ENCODE measurements at regions not wholly inside any gene's neighbourhood (a gene's known extent, or its start where the extent isn't known, plus 50 kb on each side); places are given as distances from the start of the nearest gene placed in this dataset.

DNA sequence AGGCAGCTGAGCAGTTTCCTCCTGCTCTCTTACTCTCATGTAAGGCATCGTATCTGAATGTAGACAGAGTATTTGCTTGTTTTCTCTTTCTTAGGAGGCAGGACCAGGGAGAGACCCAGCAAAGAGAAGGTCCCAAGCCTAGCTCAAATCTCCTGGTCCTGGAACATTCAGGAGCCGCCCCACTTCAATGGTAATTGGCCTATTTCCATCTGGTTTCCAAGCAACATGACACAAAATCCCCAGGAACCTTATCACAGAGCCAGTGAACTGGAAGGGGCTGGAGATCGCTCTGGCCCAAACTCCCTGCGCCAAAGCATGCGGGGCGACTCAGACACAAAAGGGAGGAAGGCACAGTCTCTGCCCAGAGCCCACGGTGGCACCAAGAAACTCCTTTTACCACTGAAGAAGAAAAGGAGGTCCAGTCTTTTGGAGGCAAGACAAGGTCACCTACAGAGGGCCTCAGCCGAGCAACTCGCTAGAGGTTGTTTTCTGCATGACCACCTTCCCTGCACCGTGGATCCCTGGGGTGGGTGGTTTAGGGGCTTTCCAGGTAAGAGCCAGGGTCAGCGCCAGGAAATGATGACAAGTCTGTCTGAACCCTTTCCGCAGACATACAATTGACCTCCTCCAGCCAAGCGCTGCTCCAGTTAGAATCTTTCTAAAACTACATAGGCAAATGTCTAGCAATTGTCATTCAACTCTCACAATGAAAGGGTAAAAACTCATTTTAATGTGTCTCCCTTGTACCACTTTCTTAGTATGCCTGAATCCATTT, 394.7 kb downstream of the SOX9 start:
- Mint-ChIP-seq H3K36me3 (ENCODE audit: low read depth) (no peaks in the 10 kb centered on the region), H3K9me3 (no peaks in the 10 kb centered on the region), H3K27me3 (ENCODE audit: low read depth) (no peaks in the 10 kb centered on the region), H3K4me3 (no peak overlapping the region), H3K4me1 (ENCODE audit: low read depth) (no peaks in the 10 kb centered on the region), H3K27ac (no peak overlapping the region)
- no peak for DNase-seq (ENCODE audit: low spot score)

DNA sequence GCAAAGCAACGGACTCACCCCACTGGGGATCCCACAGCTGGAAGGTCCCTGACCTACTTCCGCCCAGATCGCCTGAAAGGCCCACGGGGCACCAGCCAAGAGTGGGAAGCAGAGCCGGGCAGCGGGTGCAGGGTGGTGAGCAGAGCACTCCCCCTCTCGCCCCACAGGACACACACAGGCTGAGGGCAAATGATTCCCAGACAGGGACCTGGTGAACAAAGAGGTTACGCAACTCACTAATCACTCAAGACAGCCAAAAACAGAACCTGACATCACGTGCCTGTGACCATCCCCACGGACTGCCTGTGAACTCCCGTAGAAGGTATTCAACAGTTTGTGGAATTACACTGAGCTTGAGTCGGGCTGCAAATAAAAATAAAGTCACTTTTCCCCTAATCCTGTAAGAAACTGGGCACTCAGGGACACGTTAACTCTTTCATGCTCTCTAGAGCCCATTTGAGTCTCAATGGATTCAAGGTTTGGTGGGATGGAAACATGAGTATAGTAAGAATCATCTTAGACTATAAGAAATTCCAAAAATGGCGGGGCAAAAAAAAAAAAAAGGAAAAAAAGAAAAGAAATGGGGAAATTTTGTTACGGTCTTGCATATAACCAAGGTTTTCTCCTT, 396.1 kb downstream of the SOX9 start:
- H3K4me3 Mint-ChIP-seq, result no peak overlapping the region
- no peaks in the 10 kb centered on the region for H3K9me3 Mint-ChIP-seq
- H3K27ac Mint-ChIP-seq, result no peak overlapping the region
- no peaks in the 10 kb centered on the region for H3K36me3 Mint-ChIP-seq (ENCODE audit: low read depth)
- no peaks in the 10 kb centered on the region for H3K4me1 Mint-ChIP-seq (ENCODE audit: low read depth)
- no peaks in the 10 kb centered on the region for H3K27me3 Mint-ChIP-seq (ENCODE audit: low read depth)
- DNase-seq (ENCODE audit: low spot score), result no peak

DNA sequence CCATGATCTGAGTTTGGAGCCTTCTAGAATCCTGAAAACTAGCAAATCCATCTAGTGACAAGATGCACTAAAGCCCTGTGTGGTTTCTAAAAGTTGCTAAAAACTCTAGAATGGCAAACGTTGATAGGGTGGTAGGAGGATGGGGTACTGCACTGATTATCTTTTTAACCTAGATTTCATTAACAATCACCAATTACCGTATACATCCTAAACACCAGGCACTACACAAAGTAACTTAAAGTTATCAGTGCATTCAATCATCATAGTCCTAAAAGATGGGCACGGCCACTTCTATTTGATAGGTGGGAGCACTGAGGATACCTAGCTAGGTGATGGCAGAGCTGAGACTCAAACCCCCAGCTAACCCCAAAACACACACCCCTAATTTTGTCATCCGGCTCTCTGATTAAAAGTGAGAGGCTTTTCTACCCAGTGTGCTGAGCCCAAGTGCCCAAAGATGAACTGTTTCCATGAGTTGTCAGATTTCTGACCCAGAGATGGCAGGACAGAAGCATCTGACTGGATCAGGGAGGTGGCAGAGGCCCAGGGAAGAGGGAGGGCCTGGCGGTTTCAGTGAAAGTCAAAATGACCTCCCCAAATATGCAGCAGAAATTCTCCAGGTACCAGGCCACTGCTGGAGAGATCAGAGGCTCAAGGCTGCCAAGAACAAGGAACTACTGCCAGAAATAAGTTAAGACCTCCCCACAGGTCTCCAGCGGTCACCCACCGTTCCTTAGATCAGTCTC, 396.8 kb downstream of the SOX9 start:
- H3K27me3 Mint-ChIP-seq (ENCODE audit: low read depth), result no peaks in the 10 kb centered on the region
- H3K9me3 Mint-ChIP-seq, result no peaks in the 10 kb centered on the region
- no peaks in the 10 kb centered on the region for H3K4me1 Mint-ChIP-seq (ENCODE audit: low read depth)
- H3K27ac Mint-ChIP-seq, result no peak overlapping the region
- no peaks in the 10 kb centered on the region for H3K36me3 Mint-ChIP-seq (ENCODE audit: low read depth)
- DNase-seq (ENCODE audit: low spot score), result no peak
- no peak overlapping the region for H3K4me3 Mint-ChIP-seq

DNA sequence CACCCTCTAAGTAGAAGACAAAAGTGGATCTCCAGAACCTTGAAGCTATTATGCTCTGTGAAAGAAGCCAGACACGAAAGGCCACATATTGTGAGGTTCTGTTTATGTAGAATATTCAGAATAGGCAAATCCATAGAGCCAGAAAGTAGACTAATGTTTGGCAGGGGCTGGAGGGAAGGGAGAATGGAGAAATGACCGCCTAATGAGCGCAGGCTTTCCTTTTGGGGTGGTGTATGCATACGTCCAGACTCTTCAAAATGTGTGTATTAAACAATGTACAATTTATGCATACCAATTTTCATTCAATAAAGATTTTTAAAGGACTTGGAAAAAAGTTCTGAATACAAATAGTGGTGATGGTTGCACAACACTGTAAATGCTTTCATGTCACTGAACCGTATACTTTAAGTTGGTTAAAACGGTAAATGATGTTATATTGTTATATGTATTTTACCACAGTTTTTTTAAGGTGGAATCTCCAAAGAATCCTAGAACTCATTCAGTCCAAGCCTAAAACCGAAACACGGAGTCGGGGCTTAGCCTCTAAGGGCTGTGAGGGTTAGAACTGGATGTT, 397.4 kb downstream of the SOX9 start:
- Mint-ChIP-seq H3K27ac (no peak overlapping the region), H3K9me3 (no peaks in the 10 kb centered on the region), H3K4me3 (no peak overlapping the region), H3K36me3 (ENCODE audit: low read depth) (no peaks in the 10 kb centered on the region), H3K4me1 (ENCODE audit: low read depth) (no peaks in the 10 kb centered on the region), H3K27me3 (ENCODE audit: low read depth) (no peaks in the 10 kb centered on the region)
- no peak for DNase-seq (ENCODE audit: low spot score)

DNA sequence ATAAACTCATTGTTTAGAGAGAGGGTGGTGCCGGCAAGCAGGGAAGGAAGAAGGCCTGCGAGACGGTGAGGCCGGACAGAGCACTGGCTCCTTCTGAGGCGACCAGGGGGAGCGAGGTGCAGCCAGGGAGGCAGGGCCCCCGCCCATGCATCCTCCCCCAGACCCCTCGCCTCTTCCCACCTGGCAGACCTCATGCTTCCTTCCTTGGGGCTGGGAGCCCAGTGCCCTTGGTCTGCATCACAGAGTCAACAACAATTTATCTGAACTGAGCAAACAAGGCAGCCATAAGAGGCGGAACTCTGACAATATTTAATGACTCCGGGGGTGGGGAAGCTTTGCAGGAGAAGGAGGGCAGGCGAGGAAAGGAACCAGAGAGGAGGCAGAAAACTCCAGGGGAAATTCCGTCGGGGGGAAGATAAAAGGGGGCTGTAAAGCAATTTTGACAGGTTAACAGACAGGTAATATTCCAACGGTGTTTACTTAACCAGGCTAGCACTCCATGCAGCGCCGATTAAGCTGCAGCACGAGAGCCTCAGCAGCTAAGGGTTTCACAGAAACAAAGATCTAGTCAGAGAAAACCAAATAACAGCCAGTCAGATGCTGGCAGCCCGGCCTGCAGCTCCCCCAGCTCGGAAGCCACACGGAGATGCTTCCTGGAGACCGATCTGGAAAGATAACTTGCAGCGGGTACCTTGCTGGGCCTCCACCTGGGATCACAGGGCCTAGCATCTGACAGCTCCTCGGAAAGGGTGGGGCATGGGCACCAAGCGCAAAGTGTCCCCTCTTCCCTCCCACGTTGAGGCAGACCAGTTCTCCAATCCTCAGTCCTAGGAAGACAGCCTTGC, 398.2 kb downstream of the SOX9 start:
- no peak overlapping the region for H3K27ac Mint-ChIP-seq
- no peak overlapping the region for H3K4me3 Mint-ChIP-seq
- H3K9me3 Mint-ChIP-seq, result no peaks in the 10 kb centered on the region
- no peaks in the 10 kb centered on the region for H3K4me1 Mint-ChIP-seq (ENCODE audit: low read depth)
- no peaks in the 10 kb centered on the region for H3K36me3 Mint-ChIP-seq (ENCODE audit: low read depth)
- no peak for DNase-seq (ENCODE audit: low spot score)
- no peaks in the 10 kb centered on the region for H3K27me3 Mint-ChIP-seq (ENCODE audit: low read depth)

DNA sequence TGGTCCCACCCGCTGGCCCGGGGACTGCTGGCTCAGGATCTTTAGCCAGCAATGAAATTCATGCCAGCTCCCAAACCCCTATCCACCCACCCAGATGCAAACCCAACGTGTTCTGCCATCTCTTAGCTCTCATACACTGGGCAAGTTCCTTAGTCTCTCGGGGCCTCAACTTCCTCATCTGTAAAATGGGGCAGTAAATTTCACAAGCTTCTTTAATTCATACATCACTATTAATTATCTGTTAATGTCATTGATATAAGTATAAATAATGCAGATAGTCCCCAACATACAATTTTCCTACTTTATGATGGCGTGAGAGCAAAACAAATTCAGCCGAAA, 398.7 kb downstream of the SOX9 start:
- Mint-ChIP-seq H3K36me3 (ENCODE audit: low read depth) (no peaks in the 10 kb centered on the region), H3K9me3 (no peaks in the 10 kb centered on the region), H3K4me3 (no peak overlapping the region), H3K27ac (no peak overlapping the region), H3K27me3 (ENCODE audit: low read depth) (no peaks in the 10 kb centered on the region), H3K4me1 (ENCODE audit: low read depth) (no peaks in the 10 kb centered on the region)
- no peak for DNase-seq (ENCODE audit: low spot score)

DNA sequence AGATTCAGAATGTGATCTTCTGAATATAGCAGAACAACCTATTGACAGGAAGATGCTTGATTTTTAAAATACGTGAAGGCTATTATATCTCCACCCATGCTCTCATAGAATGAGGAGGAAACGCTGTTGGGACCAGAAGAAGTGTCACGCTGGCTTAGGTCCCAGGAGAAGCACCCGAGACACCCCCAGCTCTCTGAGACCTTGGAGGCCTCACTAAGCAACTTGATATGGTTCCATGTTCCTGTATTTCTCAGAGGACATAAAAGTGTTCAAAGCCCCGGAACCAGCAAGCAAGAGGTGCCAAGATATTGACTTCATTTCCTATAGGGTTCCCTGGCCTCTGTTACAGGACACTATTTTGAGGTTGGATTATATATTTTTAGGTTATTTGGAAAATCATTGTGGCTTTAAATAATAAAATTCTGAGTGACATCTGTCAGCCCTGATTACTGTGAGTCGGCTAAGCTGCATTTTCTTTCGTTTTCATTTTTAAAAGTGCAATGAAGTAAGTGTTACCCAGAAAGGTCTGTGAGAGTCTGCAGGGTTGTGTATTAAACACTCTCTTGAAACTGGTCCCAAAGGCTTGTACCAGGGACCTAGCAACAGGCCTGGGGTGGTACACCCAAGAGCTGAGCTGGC, 400.0 kb downstream of the SOX9 start:
- H3K4me3 Mint-ChIP-seq, result no peak overlapping the region
- H3K36me3 Mint-ChIP-seq (ENCODE audit: low read depth), result no peaks in the 10 kb centered on the region
- DNase-seq (ENCODE audit: low spot score), result no peak
- no peaks in the 10 kb centered on the region for H3K9me3 Mint-ChIP-seq
- no peaks in the 10 kb centered on the region for H3K27me3 Mint-ChIP-seq (ENCODE audit: low read depth)
- no peak overlapping the region for H3K27ac Mint-ChIP-seq
- H3K4me1 Mint-ChIP-seq (ENCODE audit: low read depth), result no peaks in the 10 kb centered on the region

DNA sequence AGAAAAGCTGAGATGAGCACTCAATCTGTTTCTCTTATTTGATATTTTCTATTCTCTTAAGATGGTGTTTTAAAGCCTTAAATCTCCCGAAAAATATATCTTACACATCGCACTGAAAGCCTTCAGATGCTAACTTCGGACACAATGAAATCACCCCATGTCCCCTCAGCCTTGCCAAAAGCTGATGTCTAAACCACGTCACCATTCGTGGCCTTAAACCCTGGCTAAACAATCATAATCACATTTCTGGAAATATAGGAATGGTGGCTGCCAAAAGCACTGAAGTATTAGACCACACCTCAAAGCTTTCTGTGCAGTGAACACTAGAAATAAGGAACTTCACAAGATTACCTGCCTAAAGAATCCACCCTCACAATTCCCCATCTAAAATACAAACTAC, 402.7 kb downstream of the SOX9 start:
- DNase-seq (ENCODE audit: low spot score), result no peak
- Mint-ChIP-seq H3K36me3 (ENCODE audit: low read depth) (no peaks in the 10 kb centered on the region), H3K4me3 (no peak overlapping the region), H3K9me3 (no peaks in the 10 kb centered on the region), H3K27me3 (ENCODE audit: low read depth) (no peaks in the 10 kb centered on the region), H3K27ac (no peak overlapping the region), H3K4me1 (ENCODE audit: low read depth) (no peaks in the 10 kb centered on the region)

DNA sequence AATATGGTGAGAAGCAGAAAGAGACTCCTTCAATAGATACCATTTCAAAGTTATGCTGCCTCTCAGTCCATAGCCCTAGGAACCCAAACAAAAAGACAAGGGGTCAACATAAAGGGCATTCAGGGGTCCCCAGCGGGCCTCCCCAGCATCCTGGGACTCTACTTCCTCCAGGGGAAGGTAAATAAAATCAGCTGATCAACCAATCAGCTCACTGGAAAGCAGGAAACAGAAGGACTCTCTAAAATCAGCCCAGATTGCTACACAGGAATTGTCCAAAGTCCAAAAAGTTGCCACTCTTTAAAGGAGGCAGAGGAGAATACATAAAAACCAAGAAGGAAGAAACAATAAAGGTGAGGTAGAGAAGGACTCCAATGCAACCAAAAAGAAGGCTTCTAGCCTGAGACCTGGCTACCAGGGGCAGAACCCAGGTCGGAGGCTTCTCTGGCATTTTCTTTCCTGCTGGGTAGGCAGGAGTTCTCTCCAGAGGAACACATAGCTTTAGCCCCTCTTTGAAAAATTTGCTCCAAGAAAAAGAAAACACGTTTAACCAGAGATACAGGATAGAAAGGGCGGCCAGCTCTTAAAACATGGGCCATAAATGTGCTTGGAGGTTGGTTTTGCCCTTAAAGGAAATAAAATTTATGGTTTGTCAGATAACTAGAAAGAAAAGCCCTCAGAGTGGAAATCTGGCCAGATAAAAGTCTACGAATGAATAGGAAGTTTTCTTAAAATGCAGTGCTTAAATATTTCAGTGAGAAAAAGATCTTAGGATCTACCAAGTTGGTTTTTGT, 404.6 kb downstream of the SOX9 start:
- H3K9me3 Mint-ChIP-seq, result no peaks in the 10 kb centered on the region
- H3K27me3 Mint-ChIP-seq (ENCODE audit: low read depth), result no peaks in the 10 kb centered on the region
- no peak for DNase-seq (ENCODE audit: low spot score)
- no peaks in the 10 kb centered on the region for H3K4me1 Mint-ChIP-seq (ENCODE audit: low read depth)
- no peak overlapping the region for H3K4me3 Mint-ChIP-seq
- H3K36me3 Mint-ChIP-seq (ENCODE audit: low read depth), result no peaks in the 10 kb centered on the region
- H3K27ac Mint-ChIP-seq, result no peak overlapping the region

DNA sequence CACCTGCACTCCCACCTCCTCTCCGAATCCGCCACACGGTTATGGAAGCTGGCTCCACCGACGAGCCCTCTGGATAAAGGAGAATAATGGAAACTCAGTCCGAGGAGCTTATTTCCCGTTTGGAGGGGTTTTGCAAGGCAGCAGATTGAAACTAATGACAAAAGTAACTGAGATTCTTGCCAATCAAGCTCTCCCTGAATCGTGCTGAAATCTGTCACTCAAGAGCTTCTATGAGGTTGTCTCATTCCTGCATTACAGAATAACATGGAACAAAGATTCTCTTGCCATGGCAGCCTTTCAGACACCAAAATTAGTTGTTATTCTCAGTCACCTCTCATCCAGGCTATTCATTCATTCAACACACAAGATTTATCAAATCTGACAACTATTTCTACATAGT, 405.9 kb downstream of the SOX9 start:
- no peak for DNase-seq (ENCODE audit: low spot score)
- Mint-ChIP-seq H3K27me3 (ENCODE audit: low read depth) (no peaks in the 10 kb centered on the region), H3K27ac (no peak overlapping the region), H3K36me3 (ENCODE audit: low read depth) (no peaks in the 10 kb centered on the region), H3K4me1 (ENCODE audit: low read depth) (no peaks in the 10 kb centered on the region), H3K9me3 (no peaks in the 10 kb centered on the region), H3K4me3 (no peak overlapping the region)

DNA sequence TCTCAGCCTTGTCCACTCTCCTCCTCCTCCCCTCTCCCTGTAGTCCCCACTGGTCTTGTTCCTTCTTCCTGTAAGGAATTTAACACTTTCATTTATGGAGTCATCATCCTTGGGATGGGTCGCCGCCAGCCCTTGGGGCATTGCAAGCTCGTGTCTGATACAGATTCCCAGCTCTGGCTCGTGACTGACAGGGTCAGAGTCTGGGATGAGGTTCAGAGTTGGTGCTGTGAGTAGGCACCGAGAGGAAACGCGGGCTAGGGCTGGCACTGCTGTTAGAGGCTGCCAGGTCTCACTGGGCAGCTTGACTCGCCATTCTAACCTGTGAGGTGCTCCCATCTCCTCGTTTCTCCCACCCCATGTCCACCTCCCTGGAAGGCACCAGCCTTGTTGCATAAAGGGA, 407.0 kb downstream of the SOX9 start:
- no peak for DNase-seq (ENCODE audit: low spot score)
- Mint-ChIP-seq H3K4me1 (ENCODE audit: low read depth) (no peaks in the 10 kb centered on the region), H3K4me3 (no peak overlapping the region), H3K27me3 (ENCODE audit: low read depth) (no peaks in the 10 kb centered on the region), H3K36me3 (ENCODE audit: low read depth) (no peaks in the 10 kb centered on the region), H3K9me3 (no peaks in the 10 kb centered on the region), H3K27ac (no peak overlapping the region)

DNA sequence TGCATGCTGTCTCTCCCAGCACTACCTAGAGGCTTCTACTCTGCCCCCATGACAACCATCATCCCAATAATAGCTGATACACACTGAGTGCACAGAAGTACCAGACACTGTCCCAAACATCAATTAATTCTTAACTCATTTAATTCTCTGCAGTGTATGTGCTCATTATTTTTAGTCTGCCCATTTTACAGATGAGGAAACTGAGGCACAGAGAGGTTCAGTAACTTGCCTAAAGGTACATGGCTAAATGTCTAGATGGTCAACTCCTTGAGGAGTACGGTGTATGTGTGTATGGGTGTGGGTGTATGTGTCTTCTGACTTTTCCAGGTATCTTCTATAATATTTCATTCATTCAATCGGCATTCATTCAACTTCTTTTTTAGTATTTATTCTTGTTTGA, 407.9 kb downstream of the SOX9 start:
- Mint-ChIP-seq H3K36me3 (ENCODE audit: low read depth) (no peaks in the 10 kb centered on the region), H3K27me3 (ENCODE audit: low read depth) (no peaks in the 10 kb centered on the region), H3K4me3 (no peak overlapping the region), H3K9me3 (no peaks in the 10 kb centered on the region), H3K27ac (no peak overlapping the region), H3K4me1 (ENCODE audit: low read depth) (no peaks in the 10 kb centered on the region)
- no peak for DNase-seq (ENCODE audit: low spot score)

DNA sequence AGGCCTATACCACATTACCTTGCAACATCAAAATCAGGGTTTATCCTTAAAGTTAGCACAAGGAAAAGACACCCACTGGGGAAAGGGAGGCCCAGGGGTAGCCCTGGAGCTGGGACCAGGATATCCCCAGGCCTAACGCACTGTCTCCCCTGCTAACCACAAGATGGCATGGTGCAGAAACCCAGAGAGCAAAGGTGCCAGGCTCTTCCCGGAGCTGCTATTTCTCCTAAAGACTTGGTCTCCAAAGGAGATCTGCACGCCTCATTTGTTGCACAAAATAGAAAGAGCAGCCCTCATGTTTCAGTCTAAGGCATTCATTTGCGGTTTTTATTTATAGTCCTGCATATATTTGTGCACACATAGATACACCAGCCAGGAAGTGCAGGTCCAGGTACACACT, 408.6 kb downstream of the SOX9 start:
- Mint-ChIP-seq H3K36me3 (ENCODE audit: low read depth) (no peaks in the 10 kb centered on the region), H3K27me3 (ENCODE audit: low read depth) (no peaks in the 10 kb centered on the region), H3K4me1 (ENCODE audit: low read depth) (no peaks in the 10 kb centered on the region), H3K27ac (no peak overlapping the region), H3K4me3 (no peak overlapping the region), H3K9me3 (peaks cover 4% of the 10 kb centered on the region)
- no peak for DNase-seq (ENCODE audit: low spot score)

All from T-helper 2 cell treated with Interferon-gamma antibody and Interleukin-4, amounts not matched to agents 5 μg/mL and 100 μg/mL, for 36 hours (primary cell).